SK-N-SH treated with all-trans-retinoic acid at 6 μM for 48 hours (cell line): ENCODE measurements at regions not wholly inside any gene's neighbourhood (a gene's known extent, or its start where the extent isn't known, plus 50 kb on each side); places are given as distances from the start of the nearest gene placed in this dataset.

ENCODE experiments used
- ATAC-seq: fragments of 200-7000 bp; cut with Tn5 transposase; 3 replicates; pipeline ENCODE4 v1.9.1; 2020; ENCODE audit warnings: mild to moderate bottlenecking, moderate library complexity
- ARNTL ChIP-seq: fragments of 450-650 bp; formaldehyde crosslinking; IDR thresholded peaks from 2 replicates; pipeline ENCODE4 v1.5.0; 2020; ENCODE audit warnings: low read depth, mild to moderate bottlenecking, moderate library complexity, borderline replicate concordance
- BACH2 ChIP-seq: fragments of 250-450 bp; sonication (Bioruptor Pico); IDR thresholded peaks from 2 replicates; pipeline ENCODE4 v1.9.0; 2021; ENCODE audit warnings: mild to moderate bottlenecking, borderline replicate concordance
- CSRNP3 ChIP-seq: fragments of 250-450 bp; sonication (Bioruptor Pico); IDR thresholded peaks from 2 replicates; pipeline ENCODE4 v1.5.1; 2021; ENCODE audit warnings: mild to moderate bottlenecking, moderate library complexity
- ESRRG ChIP-seq: fragments of 250-450 bp; sonication (Bioruptor Pico); IDR thresholded peaks from 2 replicates; pipeline ENCODE4 v1.6.1; 2021; ENCODE audit warnings: mild to moderate bottlenecking
- GLIS3 ChIP-seq: fragments of 250-450 bp; sonication (Bioruptor Pico); IDR thresholded peaks from 2 replicates; pipeline ENCODE4 v1.5.0; 2020; ENCODE audit warnings: mild to moderate bottlenecking, moderate library complexity
- OSR1 ChIP-seq: fragments of 250-450 bp; sonication (Bioruptor Pico); IDR thresholded peaks from 2 replicates; pipeline ENCODE4 v1.8.0; 2022; ENCODE audit warnings: moderate library complexity, mild to moderate bottlenecking, inconsistent platforms
- PATZ1 ChIP-seq: fragments of 250-450 bp; sonication (Bioruptor Pico); IDR thresholded peaks from 2 replicates; pipeline ENCODE4 v1.8.0; 2020; ENCODE audit warnings: mild to moderate bottlenecking, moderate library complexity, borderline replicate concordance
- POU6F1 ChIP-seq: fragments of 250-450 bp; sonication (Bioruptor Pico); IDR thresholded peaks from 2 replicates; pipeline ENCODE4 v1.8.0; 2021; ENCODE audit warnings: low read depth, mild to moderate bottlenecking, moderate library complexity, borderline replicate concordance
- PPARA ChIP-seq: fragments of 250-450 bp; sonication (Bioruptor Pico); IDR thresholded peaks from 2 replicates; pipeline ENCODE4 v1.5.0; 2020; ENCODE audit warnings: mild to moderate bottlenecking, borderline replicate concordance
- RARB ChIP-seq: fragments of 250-450 bp; sonication (Bioruptor Pico); IDR thresholded peaks from 2 replicates; pipeline ENCODE4 v1.8.0; 2021; ENCODE audit warnings: mild to moderate bottlenecking, moderate library complexity
- TCF4 ChIP-seq: fragments of 250-450 bp; sonication (Bioruptor Pico); IDR thresholded peaks from 2 replicates; pipeline ENCODE4 v1.8.0; 2021; ENCODE audit warnings: mild to moderate bottlenecking, moderate library complexity, borderline replicate concordance
- TOX ChIP-seq: fragments of 250-450 bp; sonication (Bioruptor Pico); IDR thresholded peaks from 2 replicates; pipeline ENCODE4 v1.8.0; 2021; ENCODE audit warnings: mild to moderate bottlenecking, moderate library complexity, borderline replicate concordance
- ZFP3 ChIP-seq: fragments of 250-450 bp; sonication (Bioruptor Pico); IDR thresholded peaks from 2 replicates; pipeline ENCODE4 v1.5.0; 2020; ENCODE audit warnings: mild to moderate bottlenecking, moderate library complexity
- ZNF565 ChIP-seq: fragments of 450-650 bp; formaldehyde crosslinking; conservative IDR thresholded peaks from 2 replicates; pipeline ENCODE4 v1.5.0; 2020; ENCODE audit warnings: low read depth, mild to moderate bottlenecking, moderate library complexity
- ZNF8 ChIP-seq: fragments of 450-650 bp; formaldehyde crosslinking; IDR thresholded peaks from 2 replicates; pipeline ENCODE4 v1.5.0; 2020; ENCODE audit warnings: mild to moderate bottlenecking, moderate library complexity
- TF ChIP-seq, protein P1 (sequence below): fragments of 250-450 bp; sonication (Bioruptor Pico); IDR thresholded peaks from 2 replicates; pipeline ENCODE4 v1.5.0; 2020; ENCODE audit warnings: mild to moderate bottlenecking, moderate library complexity

DNA sequence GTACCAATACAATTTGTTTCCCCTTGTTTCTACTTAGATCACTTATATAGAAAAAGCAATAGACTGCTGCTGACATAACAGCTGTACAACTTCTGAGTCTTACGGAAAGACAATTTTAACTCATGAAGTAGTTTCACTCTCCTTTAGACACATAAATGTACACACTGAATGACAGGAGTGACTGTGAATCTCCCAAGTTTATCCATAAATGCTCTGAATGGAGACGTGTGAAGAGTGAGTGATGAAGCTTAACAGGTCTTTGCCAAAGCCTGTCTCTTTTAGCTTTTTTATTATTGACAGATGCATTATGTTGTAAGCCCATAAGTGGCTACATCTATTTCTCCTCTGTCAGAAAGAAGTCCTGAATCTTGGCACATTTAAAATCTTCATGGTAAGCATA is 265.9 kb downstream of the TRIM36 start:
- TF ChIP-seq ZNF8 (CRISPR knock-in tag) (no peak), ARNTL (CRISPR knock-in tag) (no peak), ZFP3 (CRISPR knock-in tag) (no peak), POU6F1 (no peak), PATZ1 (CRISPR knock-in tag) (no peak), ZNF565 (CRISPR knock-in tag) (no peak), TCF4 (no peak), OSR1 (CRISPR knock-in tag) (no peak), ESRRG (CRISPR knock-in tag) (no peak), GLIS3 (CRISPR knock-in tag) (no peak), TOX (CRISPR knock-in tag) (no peak)
- TF ChIP-seq, protein P1, sequence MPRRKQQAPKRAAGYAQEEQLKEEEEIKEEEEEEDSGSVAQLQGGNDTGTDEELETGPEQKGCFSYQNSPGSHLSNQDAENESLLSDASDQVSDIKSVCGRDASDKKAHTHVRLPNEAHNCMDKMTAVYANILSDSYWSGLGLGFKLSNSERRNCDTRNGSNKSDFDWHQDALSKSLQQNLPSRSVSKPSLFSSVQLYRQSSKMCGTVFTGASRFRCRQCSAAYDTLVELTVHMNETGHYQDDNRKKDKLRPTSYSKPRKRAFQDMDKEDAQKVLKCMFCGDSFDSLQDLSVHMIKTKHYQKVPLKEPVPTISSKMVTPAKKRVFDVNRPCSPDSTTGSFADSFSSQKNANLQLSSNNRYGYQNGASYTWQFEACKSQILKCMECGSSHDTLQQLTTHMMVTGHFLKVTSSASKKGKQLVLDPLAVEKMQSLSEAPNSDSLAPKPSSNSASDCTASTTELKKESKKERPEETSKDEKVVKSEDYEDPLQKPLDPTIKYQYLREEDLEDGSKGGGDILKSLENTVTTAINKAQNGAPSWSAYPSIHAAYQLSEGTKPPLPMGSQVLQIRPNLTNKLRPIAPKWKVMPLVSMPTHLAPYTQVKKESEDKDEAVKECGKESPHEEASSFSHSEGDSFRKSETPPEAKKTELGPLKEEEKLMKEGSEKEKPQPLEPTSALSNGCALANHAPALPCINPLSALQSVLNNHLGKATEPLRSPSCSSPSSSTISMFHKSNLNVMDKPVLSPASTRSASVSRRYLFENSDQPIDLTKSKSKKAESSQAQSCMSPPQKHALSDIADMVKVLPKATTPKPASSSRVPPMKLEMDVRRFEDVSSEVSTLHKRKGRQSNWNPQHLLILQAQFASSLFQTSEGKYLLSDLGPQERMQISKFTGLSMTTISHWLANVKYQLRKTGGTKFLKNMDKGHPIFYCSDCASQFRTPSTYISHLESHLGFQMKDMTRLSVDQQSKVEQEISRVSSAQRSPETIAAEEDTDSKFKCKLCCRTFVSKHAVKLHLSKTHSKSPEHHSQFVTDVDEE (CRISPR knock-in tag) = no peak
- TF ChIP-seq, all 23 proteins: peak for 0
- no peak for ATAC-seq

GRCh38 chr5:114898602-114899001 is 271.1 kb downstream of the TRIM36 start:
- ATAC-seq = no peak

More at GRCh38 chr5:114898602-114899001, 271.1 kb downstream of the TRIM36 start:
- TF ChIP-seq PPARA (CRISPR knock-in tag) (no peak), OSR1 (CRISPR knock-in tag) (no peak), ZNF8 (CRISPR knock-in tag) (no peak), BACH2 (CRISPR knock-in tag) (no peak), RARB (CRISPR knock-in tag) (no peak), TOX (CRISPR knock-in tag) (no peak), CSRNP3 (CRISPR knock-in tag) (no peak), ZFP3 (CRISPR knock-in tag) (no peak), ZNF565 (CRISPR knock-in tag) (no peak), TCF4 (no peak)
- TF ChIP-seq, protein P1 (CRISPR knock-in tag) = no peak
